ENCODE measurements at regions not wholly inside any gene's neighbourhood (a gene's known extent, or its start where the extent isn't known, plus 50 kb on each side); places are given as distances from the start of the nearest gene placed in this dataset.

- H3K9me3 ChIP-seq = peaks cover 0 to 25% of the 10 kb centered on the region in 2 donors
- DNase-seq (ENCODE audit: low spot score) = no peak
- no peak for TF ChIP-seq CTCF (IDR thresholded peaks at IDR 0.05)
- no peak overlapping the region for H3K27ac ChIP-seq
- no peaks in the 10 kb centered on the region for H3K4me1 ChIP-seq
- no peaks in the 10 kb centered on the region for H3K36me3 ChIP-seq
- no peaks in the 10 kb centered on the region for H3K27me3 ChIP-seq
- H3K4me3 ChIP-seq = no peak overlapping the region
Observed at GRCh38 chr3:135874035-135874434, 91.5 kb upstream of the PPP2R3A start.

GRCh38 chr3:135878501-135878900, 87.0 kb upstream of the PPP2R3A start:
- Histone ChIP-seq H3K4me3 (no peak overlapping the region), H3K4me1 (no peaks in the 10 kb centered on the region), H3K9me3 (peaks cover 0 to 24% of the 10 kb centered on the region in 2 donors), H3K36me3 (no peaks in the 10 kb centered on the region), H3K27me3 (no peaks in the 10 kb centered on the region), H3K27ac (no peak overlapping the region)
- DNase-seq (ENCODE audit: low spot score) = no peak
- no peak for TF ChIP-seq CTCF (IDR thresholded peaks at IDR 0.05)

GRCh38 chr3:135885885-135886284, 79.6 kb upstream of the PPP2R3A start:
- no peaks in the 10 kb centered on the region for H3K27me3 ChIP-seq
- no peak for DNase-seq (ENCODE audit: low spot score)
- no peak overlapping the region for H3K27ac ChIP-seq
- no peaks in the 10 kb centered on the region for H3K9me3 ChIP-seq
- H3K36me3 ChIP-seq = no peaks in the 10 kb centered on the region
- H3K4me3 ChIP-seq = no peak overlapping the region
- TF ChIP-seq CTCF (IDR thresholded peaks at IDR 0.05) = no peak
- peaks cover 0 to 5% of the 10 kb centered on the region in 2 donors for H3K4me1 ChIP-seq

GRCh38 chr3:135887220-135887619, 78.3 kb upstream of the PPP2R3A start:
- Histone ChIP-seq H3K36me3 (no peaks in the 10 kb centered on the region), H3K4me1 (peaks cover 0 to 5% of the 10 kb centered on the region in 2 donors), H3K27ac (no peak overlapping the region), H3K9me3 (no peaks in the 10 kb centered on the region), H3K4me3 (no peak overlapping the region), H3K27me3 (no peaks in the 10 kb centered on the region)
- TF ChIP-seq CTCF (IDR thresholded peaks at IDR 0.05) = no peak
- DNase-seq (ENCODE audit: low spot score) = no peak

GRCh38 chr3:135889443-135889842, 76.1 kb upstream of the PPP2R3A start:
- H3K9me3 ChIP-seq = no peaks in the 10 kb centered on the region
- no peak for TF ChIP-seq CTCF (IDR thresholded peaks at IDR 0.05)
- peaks cover 0 to 5% of the 10 kb centered on the region in 2 donors for H3K4me1 ChIP-seq
- no peaks in the 10 kb centered on the region for H3K36me3 ChIP-seq
- no peak overlapping the region for H3K4me3 ChIP-seq
- no peak for DNase-seq (ENCODE audit: low spot score)
- no peak overlapping the region for H3K27ac ChIP-seq
- H3K27me3 ChIP-seq = no peaks in the 10 kb centered on the region

- Histone ChIP-seq H3K4me3 (no peak overlapping the region), H3K36me3 (no peaks in the 10 kb centered on the region), H3K4me1 (peaks cover 0 to 5% of the 10 kb centered on the region in 2 donors), H3K9me3 (no peaks in the 10 kb centered on the region), H3K27ac (no peak overlapping the region), H3K27me3 (no peaks in the 10 kb centered on the region)
- DNase-seq (ENCODE audit: low spot score) = no peak
- TF ChIP-seq CTCF (IDR thresholded peaks at IDR 0.05) = no peak
Observed at GRCh38 chr3:135891121-135891520, 74.4 kb upstream of the PPP2R3A start.

Data from right atrium auricular region (tissue), 2 donors.